ENCODE measurements at regions not wholly inside any gene's neighbourhood (a gene's known extent, or its start where the extent isn't known, plus 50 kb on each side); places are given as distances from the start of the nearest gene placed in this dataset.

GRCh38 chr5:3925935-3926334 lies 330.3 kb downstream of the IRX1 start:
- 65% methylated on average over 8 of the region's 8 CpGs for WGBS
- Histone ChIP-seq H3K27me3 (replicated peaks; ENCODE audit: insufficient read depth) (no peaks in the 10 kb centered on the region), H3K9me3 (no peaks in the 10 kb centered on the region), H3K36me3 (no peaks in the 10 kb centered on the region), H3K4me1 (replicated peaks) (no peaks in the 10 kb centered on the region), H3K4me3 (no peak overlapping the region), H3K27ac (no peak overlapping the region)
- intact Hi-C loops (cut with DNase I): no loop called here
- DNase-seq (ENCODE audit: low spot score): no peak
- TF ChIP-seq CTCF (IDR thresholded peaks at IDR 0.05) (no peak), POLR2AphosphoS5 (IDR thresholded peaks at IDR 0.05) (no peak), POLR2A (IDR thresholded peaks at IDR 0.05) (no peak)

GRCh38 chr5:3929799-3930198 lies 334.2 kb downstream of the IRX1 start:
- no peak overlapping the region for H3K4me3 ChIP-seq
- intact Hi-C loops (cut with DNase I): no loop called here
- no peaks in the 10 kb centered on the region for H3K27me3 ChIP-seq (replicated peaks; ENCODE audit: insufficient read depth)
- no peaks in the 10 kb centered on the region for H3K36me3 ChIP-seq
- no peak overlapping the region for H3K27ac ChIP-seq
- no peaks in the 10 kb centered on the region for H3K4me1 ChIP-seq (replicated peaks)
- no peak for TF ChIP-seq POLR2AphosphoS5 (IDR thresholded peaks at IDR 0.05)
- no peak for TF ChIP-seq POLR2A (IDR thresholded peaks at IDR 0.05)
- no peak for TF ChIP-seq CTCF (IDR thresholded peaks at IDR 0.05)
- no peak for DNase-seq (ENCODE audit: low spot score)
- 89% methylated on average over 6 of the region's 6 CpGs for WGBS
- H3K9me3 ChIP-seq: no peaks in the 10 kb centered on the region

GRCh38 chr5:3931976-3932375 lies 336.3 kb downstream of the IRX1 start:
- no peaks in the 10 kb centered on the region for H3K27me3 ChIP-seq (replicated peaks; ENCODE audit: insufficient read depth)
- H3K4me3 ChIP-seq: no peak overlapping the region
- 67% methylated on average over 17 of the region's 17 CpGs for WGBS
- no peak for DNase-seq (ENCODE audit: low spot score)
- intact Hi-C loops (cut with DNase I): no loop called here
- H3K27ac ChIP-seq: no peak overlapping the region
- H3K4me1 ChIP-seq (replicated peaks): no peaks in the 10 kb centered on the region
- H3K9me3 ChIP-seq: no peaks in the 10 kb centered on the region
- no peaks in the 10 kb centered on the region for H3K36me3 ChIP-seq
- TF ChIP-seq POLR2AphosphoS5 (IDR thresholded peaks at IDR 0.05): no peak
- TF ChIP-seq POLR2A (IDR thresholded peaks at IDR 0.05): no peak
- TF ChIP-seq CTCF (IDR thresholded peaks at IDR 0.05): no peak

GRCh38 chr5:3933536-3933935 lies 337.9 kb downstream of the IRX1 start:
- TF ChIP-seq POLR2A (IDR thresholded peaks at IDR 0.05) (no peak), POLR2AphosphoS5 (IDR thresholded peaks at IDR 0.05) (no peak), CTCF (IDR thresholded peaks at IDR 0.05) (no peak)
- no peaks in the 10 kb centered on the region for H3K9me3 ChIP-seq
- intact Hi-C loops (cut with DNase I): no loop called here
- no peak overlapping the region for H3K27ac ChIP-seq
- 86% methylated on average over 4 of the region's 4 CpGs for WGBS
- H3K27me3 ChIP-seq (replicated peaks; ENCODE audit: insufficient read depth): no peaks in the 10 kb centered on the region
- no peak for DNase-seq (ENCODE audit: low spot score)
- H3K4me3 ChIP-seq: no peak overlapping the region
- H3K4me1 ChIP-seq (replicated peaks): no peaks in the 10 kb centered on the region
- H3K36me3 ChIP-seq: no peaks in the 10 kb centered on the region

- no peak for DNase-seq (ENCODE audit: low spot score)
Observed at GRCh38 chr5:3933966-3934365, 338.3 kb downstream of the IRX1 start.

More at GRCh38 chr5:3933966-3934365, 338.3 kb downstream of the IRX1 start:
- WGBS: 86% methylated on average over 2 of the region's 2 CpGs
- Histone ChIP-seq H3K4me1 (replicated peaks) (no peaks in the 10 kb centered on the region), H3K4me3 (no peak overlapping the region), H3K36me3 (no peaks in the 10 kb centered on the region), H3K9me3 (no peaks in the 10 kb centered on the region), H3K27me3 (replicated peaks; ENCODE audit: insufficient read depth) (no peaks in the 10 kb centered on the region), H3K27ac (no peak overlapping the region)
- intact Hi-C loops (cut with DNase I): no loop called here
- TF ChIP-seq CTCF (IDR thresholded peaks at IDR 0.05) (no peak), POLR2A (IDR thresholded peaks at IDR 0.05) (no peak), POLR2AphosphoS5 (IDR thresholded peaks at IDR 0.05) (no peak)

Data from prostate gland (tissue), 2 donors.